ENCODE measurements at regions not wholly inside any gene's neighbourhood (a gene's known extent, or its start where the extent isn't known, plus 50 kb on each side); places are given as distances from the start of the nearest gene placed in this dataset.

GRCh38 chr13:33728271-33729037 is 89.5 kb upstream of the RFC3 start (continued):
- TF ChIP-seq, protein P1, sequence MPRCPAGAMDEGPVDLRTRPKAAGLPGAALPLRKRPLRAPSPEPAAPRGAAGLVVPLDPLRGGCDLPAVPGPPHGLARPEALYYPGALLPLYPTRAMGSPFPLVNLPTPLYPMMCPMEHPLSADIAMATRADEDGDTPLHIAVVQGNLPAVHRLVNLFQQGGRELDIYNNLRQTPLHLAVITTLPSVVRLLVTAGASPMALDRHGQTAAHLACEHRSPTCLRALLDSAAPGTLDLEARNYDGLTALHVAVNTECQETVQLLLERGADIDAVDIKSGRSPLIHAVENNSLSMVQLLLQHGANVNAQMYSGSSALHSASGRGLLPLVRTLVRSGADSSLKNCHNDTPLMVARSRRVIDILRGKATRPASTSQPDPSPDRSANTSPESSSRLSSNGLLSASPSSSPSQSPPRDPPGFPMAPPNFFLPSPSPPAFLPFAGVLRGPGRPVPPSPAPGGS (IDR thresholded peaks at IDR 0.05; ENCODE audit: borderline replicate concordance, insufficient read depth, low read depth, low read length, poor library complexity, severe bottlenecking) = peak; percentile 95
- TF ChIP-seq BMI1 (IDR thresholded peaks at IDR 0.05; ENCODE audit: borderline replicate concordance) (peak; percentile 85), CREM (IDR thresholded peaks at IDR 0.05; ENCODE audit: low read depth) (peak; percentile 95), ZZZ3 (IDR thresholded peaks at IDR 0.05; ENCODE audit: control insufficient read depth, insufficient read length, low read depth) (no peak), IKZF2 (IDR thresholded peaks at IDR 0.05) (peak; percentile 99), ASH2L (IDR thresholded peaks at IDR 0.05; ENCODE audit: borderline replicate concordance, low read depth) (peak; percentile 78; the same call in 1 of the 2 replicates), HCFC1 (IDR thresholded peaks at IDR 0.05; ENCODE audit: low read length) (no peak), MEF2A (IDR thresholded peaks at IDR 0.05; ENCODE audit: insufficient read depth, low read depth, low read length) (peak; percentile 86), SUPT20H (IDR thresholded peaks at IDR 0.05; ENCODE audit: borderline replicate concordance, control insufficient read depth, low read depth, low read length) (no peak), PAX8 (IDR thresholded peaks at IDR 0.05) (no peak), HDGF (IDR thresholded peaks at IDR 0.05) (no peak), MYB (IDR thresholded peaks at IDR 0.05; ENCODE audit: borderline replicate concordance, low read depth, low read length) (0 out of 2 replicates have a peak, but pooled peaks have one; percentile 46), NFXL1 (IDR thresholded peaks at IDR 0.05; ENCODE audit: borderline replicate concordance) (no peak), NBN (IDR thresholded peaks at IDR 0.05) (peak; percentile 73), JUNB (IDR thresholded peaks at IDR 0.05) (peak; percentile 92), REST (IDR thresholded peaks at IDR 0.05; ENCODE audit: low read depth, low read length) (peak; percentile 55), MLLT1 (IDR thresholded peaks at IDR 0.05) (peak; percentile 57; the same call in 1 of the 2 replicates), ESRRA (IDR thresholded peaks at IDR 0.05; ENCODE audit: low read length) (no peak; the same call in 1 of the 2 replicates)
- TF ChIP-seq, protein P2, sequence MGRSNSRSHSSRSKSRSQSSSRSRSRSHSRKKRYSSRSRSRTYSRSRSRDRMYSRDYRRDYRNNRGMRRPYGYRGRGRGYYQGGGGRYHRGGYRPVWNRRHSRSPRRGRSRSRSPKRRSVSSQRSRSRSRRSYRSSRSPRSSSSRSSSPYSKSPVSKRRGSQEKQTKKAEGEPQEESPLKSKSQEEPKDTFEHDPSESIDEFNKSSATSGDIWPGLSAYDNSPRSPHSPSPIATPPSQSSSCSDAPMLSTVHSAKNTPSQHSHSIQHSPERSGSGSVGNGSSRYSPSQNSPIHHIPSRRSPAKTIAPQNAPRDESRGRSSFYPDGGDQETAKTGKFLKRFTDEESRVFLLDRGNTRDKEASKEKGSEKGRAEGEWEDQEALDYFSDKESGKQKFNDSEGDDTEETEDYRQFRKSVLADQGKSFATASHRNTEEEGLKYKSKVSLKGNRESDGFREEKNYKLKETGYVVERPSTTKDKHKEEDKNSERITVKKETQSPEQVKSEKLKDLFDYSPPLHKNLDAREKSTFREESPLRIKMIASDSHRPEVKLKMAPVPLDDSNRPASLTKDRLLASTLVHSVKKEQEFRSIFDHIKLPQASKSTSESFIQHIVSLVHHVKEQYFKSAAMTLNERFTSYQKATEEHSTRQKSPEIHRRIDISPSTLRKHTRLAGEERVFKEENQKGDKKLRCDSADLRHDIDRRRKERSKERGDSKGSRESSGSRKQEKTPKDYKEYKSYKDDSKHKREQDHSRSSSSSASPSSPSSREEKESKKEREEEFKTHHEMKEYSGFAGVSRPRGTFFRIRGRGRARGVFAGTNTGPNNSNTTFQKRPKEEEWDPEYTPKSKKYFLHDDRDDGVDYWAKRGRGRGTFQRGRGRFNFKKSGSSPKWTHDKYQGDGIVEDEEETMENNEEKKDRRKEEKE (IDR thresholded peaks at IDR 0.05) = no peak

Measured in GM12878 (cell line).